Superior temporal gyrus (tissue), 1 donor: ENCODE measurements at regions not wholly inside any gene's neighbourhood (a gene's known extent, or its start where the extent isn't known, plus 50 kb on each side); places are given as distances from the start of the nearest gene placed in this dataset.
A peak's percentile ranks its signal among the peaks of the same experiment; 100 is the strongest.

Experiments used
- DNase-seq: peaks from one replicate; pipeline ENCODE4 v3.0.0-alpha.2; 2016; ENCODE audit errors: extremely low spot score

- no peak for DNase-seq
Observed at GRCh38 chr16:74094962-74095361, 201.7 kb upstream of the PSMD7 start.

GRCh38 chr16:74094514-74094913 is 202.1 kb upstream of the PSMD7 start:
- no peak for DNase-seq

GRCh38 chr16:74092336-74092735 is 204.3 kb upstream of the PSMD7 start:
- DNase-seq, result no peak

- DNase-seq, result no peak
Observed at GRCh38 chr16:74090871-74091270, 205.7 kb upstream of the PSMD7 start.

GRCh38 chr16:74083541-74083940 is 213.1 kb upstream of the PSMD7 start:
- no peak for DNase-seq

- no peak for DNase-seq
Observed at GRCh38 chr16:74080311-74080710, 216.3 kb upstream of the PSMD7 start.

GRCh38 chr16:74079232-74079586 is 217.4 kb upstream of the PSMD7 start:
- no peak for DNase-seq

GRCh38 chr16:74078511-74079231 is 217.9 kb upstream of the PSMD7 start:
- no peak for DNase-seq

GRCh38 chr16:74076568-74076967 is 220.0 kb upstream of the PSMD7 start:
- DNase-seq, result no peak

GRCh38 chr16:74075393-74075792 is 221.2 kb upstream of the PSMD7 start:
- DNase-seq, result no peak

- no peak for DNase-seq
Observed at GRCh38 chr16:74073456-74073855, 223.2 kb upstream of the PSMD7 start.

- DNase-seq, result no peak
Observed at GRCh38 chr16:74071996-74072535, 224.5 kb upstream of the PSMD7 start.

GRCh38 chr16:74070237-74070636 is 226.4 kb upstream of the PSMD7 start:
- DNase-seq, result no peak

- no peak for DNase-seq
Observed at GRCh38 chr16:74064120-74064735, 232.4 kb upstream of the PSMD7 start.

GRCh38 chr16:74053826-74054225 is 242.8 kb upstream of the PSMD7 start:
- DNase-seq, result peak; percentile 22

GRCh38 chr16:74053312-74053711 is 243.3 kb upstream of the PSMD7 start:
- DNase-seq, result no peak

- DNase-seq, result no peak
Observed at GRCh38 chr16:74052016-74052415, 244.6 kb upstream of the PSMD7 start.

- no peak for DNase-seq
Observed at GRCh38 chr16:74049027-74049426, 247.6 kb upstream of the PSMD7 start.

- no peak for DNase-seq
Observed at GRCh38 chr16:74046524-74046923, 250.1 kb upstream of the PSMD7 start.

- no peak for DNase-seq
Observed at GRCh38 chr16:74045513-74045912, 251.1 kb upstream of the PSMD7 start.

- no peak for DNase-seq
Observed at GRCh38 chr16:74035816-74036215, 260.8 kb upstream of the PSMD7 start.

- peak; percentile 70 for DNase-seq
Observed at GRCh38 chr16:74034862-74035261, 261.8 kb upstream of the PSMD7 start.

- no peak for DNase-seq
Observed at GRCh38 chr16:74034200-74034599, 262.4 kb upstream of the PSMD7 start.
